ENCODE measurements at regions not wholly inside any gene's neighbourhood (a gene's known extent, or its start where the extent isn't known, plus 50 kb on each side); places are given as distances from the start of the nearest gene placed in this dataset.

- DNase-seq: no peak
These were observed 205.0 kb upstream of the DAPK1 start for GRCh38 chr9:87292449-87293191.

- no peak for DNase-seq
These were observed 203.5 kb upstream of the DAPK1 start for GRCh38 chr9:87294126-87294525.

DNA sequence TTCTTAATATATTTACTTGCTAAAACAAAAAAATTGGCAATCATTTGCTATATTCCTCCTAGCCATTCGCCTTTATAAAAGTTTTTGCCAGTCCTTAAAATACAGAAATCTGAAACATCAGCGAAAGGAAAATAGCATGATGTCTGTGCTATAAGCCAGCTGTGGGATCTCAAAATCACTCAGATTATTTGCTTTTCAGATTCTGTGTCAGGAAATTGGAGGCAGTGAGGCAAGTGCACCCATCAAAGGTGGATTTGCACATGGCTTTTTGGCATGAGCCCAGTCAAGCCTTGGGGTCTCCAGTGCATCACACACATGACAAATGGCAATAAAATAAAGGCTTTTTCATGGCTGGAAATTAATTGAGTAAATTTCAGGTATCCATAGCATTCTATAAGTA, 196.8 kb upstream of the DAPK1 start:
- no peak for DNase-seq

DNA sequence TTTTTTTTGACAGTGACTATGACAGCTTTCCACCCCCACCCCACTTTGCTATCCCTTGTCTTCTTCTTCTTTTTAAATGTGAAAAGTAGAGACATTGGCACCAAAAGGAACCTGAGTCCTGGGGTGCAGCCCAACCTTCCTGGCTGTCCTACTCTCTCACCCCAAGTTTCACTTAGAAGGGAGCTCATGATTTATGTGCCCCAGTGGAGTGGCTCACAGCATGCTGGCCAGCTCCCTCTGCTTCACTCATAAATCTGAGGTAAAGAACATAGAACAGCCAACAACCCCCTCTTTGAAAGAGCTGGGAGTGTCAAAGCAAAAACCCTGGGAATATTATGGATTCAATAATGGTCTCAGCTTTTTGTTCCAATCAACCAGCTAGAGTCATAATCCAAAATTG, 196.3 kb upstream of the DAPK1 start:
- DNase-seq: no peak

DNA sequence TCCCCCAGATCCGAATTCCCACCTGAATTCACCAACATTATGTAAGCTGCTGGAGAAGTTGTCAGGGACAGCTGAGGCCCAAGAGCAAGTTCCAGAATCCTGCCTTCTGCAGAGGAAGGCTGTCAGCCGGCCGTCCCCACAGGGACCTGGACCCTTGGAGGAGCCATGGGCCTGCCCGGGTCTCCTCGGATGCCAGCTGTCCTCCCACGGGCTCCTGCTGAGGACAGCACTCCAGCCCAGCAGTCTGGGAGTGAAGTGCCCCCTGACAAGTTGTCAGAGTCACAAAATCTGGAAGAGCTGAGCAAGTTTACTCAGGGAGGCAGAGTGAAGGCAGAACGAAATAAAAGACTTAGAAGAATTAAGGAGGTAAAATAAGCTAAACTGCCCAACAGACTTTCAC, 192.5 kb upstream of the DAPK1 start:
- no peak for DNase-seq

- no peak for DNase-seq
These were observed 191.7 kb upstream of the DAPK1 start for GRCh38 chr9:87306006-87306405.

GRCh38 chr9:87307848-87308247, 189.8 kb upstream of the DAPK1 start:
- DNase-seq: no peak

DNA sequence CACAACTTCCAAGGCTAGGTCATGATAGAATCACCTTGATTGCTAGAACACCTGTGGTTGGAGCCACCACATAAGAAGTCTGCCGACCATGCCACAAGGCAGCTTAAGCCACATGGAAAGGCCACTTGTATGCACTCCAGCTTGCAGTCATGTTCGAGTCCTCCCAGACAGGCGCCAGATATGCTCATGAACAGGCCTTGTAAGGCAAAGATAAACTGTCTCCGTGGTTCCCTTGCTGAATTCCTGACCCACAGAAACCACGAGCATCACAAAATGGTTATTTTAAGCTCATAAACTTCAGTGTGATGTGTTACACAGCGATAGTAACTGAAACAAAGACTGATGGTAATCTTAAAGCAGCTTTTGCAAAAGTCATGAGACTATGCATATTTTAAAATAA, 188.4 kb upstream of the DAPK1 start:
- DNase-seq: no peak

DNA sequence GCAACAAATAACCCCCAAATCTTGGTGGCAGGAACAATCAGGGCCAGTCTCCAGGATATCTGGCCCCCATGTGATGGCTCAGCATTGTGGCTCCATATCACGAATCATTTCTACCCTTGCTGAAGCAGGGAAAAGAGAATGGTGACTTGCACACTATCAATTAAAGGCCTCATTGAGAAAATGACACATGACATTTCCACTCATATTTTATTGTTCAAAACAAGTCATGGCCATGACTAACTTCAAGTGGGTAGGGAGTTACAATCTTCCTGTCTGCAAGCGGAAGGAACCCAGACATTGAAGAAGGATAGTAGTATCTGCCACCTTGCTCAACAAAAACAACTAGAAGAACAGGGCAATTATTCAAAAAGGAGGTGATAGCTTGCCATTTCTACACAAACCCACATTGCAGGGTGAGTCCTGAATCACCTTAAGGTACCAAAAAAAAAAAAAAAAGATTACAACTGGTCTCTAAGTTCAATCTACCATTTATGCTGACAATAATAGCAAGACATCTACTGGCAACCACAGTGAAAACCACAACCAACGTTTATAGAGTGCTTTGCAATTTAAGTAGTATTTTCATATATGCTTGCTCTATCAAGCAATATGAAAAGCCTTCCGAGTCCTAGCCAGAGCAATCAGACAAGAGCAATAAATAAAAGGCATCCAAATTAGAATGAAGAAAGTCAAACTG, 186.7 kb upstream of the DAPK1 start:
- peak; percentile 6 for DNase-seq

DNA sequence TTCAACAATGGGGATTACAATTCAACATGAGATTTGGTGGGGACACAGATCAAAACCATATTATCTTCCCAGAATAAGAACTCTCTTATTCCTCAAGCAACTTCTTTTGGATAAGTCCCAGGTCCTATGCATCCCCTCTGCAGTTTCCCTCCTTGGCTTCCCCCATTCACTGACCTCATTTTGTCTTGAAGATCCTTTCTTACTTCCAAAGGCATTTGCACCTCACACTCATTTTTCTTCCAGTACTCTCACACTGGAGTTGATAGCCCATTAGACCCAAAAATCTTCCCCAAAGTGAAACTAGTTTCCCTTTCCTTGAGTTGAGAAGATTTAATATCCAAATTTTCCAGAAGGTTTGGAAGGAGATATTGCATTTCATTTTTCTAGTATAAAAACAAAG, 178.0 kb upstream of the DAPK1 start:
- no peak for DNase-seq

DNA sequence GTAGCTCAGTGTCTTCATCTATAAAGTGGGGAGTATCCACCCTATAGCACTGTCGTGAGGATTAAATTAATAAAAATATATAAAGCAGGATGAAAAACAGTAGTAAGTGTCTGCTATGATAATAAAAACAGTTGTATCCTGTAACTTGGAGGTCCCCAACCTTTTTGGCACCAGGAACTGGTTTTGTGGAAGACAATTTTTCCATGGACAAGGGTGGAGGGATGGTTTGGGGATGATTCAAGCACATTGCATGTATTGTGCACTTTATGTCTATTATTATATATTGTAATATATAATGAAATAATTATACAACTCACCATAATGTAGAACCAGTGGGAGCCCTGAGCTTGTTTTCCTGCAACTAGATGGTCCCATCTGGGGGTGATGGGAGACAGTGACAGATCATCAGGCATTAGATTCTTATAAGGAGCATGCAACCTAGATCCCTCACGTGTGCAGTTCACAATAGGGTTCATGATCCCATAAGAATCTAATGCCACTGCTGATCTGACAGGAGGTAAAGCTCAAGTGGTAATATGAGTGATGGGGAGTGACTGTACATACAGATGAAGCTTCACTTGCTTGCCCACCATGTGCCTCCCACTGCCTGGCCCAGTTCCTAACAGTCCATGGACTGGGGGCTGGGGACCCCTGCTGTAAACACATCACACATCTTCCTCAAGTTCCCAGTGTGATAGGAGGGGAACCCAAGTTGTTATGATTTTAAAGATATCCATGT, 177.4 kb upstream of the DAPK1 start:
- DNase-seq: no peak

DNA sequence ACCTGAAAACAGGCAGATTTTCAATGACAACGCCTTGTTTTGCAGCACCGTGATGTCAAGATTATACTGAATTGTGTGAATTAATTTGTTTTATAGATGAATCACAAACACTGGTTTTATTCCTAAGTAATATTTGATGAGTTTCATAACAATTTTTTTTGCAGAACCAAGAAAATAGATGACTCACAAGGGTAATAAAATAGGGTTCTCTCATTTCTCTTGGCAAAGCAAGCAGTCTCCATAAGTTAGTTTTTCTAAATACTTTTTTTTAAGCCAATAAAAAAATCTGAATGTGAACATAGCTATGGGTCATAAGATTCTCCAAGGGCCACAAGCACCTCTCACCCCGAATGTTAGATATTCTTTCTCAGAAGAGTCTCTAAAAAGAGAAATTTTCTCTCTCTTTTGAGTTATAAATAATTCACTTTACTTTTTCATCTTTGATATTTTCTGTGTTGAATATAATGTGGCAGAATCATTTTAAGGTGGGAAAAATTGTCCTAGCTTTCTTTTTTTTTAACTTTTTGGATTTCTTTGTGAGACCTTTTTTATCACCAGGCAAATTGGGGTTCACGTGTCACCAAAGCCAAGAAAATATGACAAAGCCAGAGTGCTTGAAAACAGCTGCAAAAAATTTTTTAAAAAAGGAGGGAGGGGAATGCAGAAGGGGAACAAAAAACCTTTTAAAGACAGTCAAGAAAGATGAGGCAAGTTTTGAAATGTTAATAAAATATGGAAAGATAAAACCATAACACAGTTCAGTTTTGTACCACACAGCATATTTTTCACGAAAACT, 174.6 kb upstream of the DAPK1 start:
- no peak for DNase-seq

DNA sequence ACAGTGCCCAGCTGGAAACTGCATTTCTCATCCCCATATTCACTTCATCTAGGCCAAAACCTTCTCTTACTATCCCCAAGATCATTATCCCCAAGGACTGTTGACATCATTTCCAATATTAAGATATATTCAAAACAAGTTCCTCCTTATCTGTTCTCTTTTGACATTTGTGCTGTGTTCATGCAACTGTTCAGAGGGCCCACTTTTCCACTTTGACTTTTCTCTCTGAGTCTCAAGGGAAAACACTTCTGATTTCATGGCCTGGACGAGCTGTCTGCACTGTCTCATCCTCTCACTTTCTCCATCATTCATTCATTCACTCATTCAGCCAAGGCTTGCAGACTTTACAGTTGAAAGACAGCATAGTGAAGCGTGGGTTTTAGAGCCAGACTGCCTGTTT, 173.7 kb upstream of the DAPK1 start:
- DNase-seq: no peak

DNA sequence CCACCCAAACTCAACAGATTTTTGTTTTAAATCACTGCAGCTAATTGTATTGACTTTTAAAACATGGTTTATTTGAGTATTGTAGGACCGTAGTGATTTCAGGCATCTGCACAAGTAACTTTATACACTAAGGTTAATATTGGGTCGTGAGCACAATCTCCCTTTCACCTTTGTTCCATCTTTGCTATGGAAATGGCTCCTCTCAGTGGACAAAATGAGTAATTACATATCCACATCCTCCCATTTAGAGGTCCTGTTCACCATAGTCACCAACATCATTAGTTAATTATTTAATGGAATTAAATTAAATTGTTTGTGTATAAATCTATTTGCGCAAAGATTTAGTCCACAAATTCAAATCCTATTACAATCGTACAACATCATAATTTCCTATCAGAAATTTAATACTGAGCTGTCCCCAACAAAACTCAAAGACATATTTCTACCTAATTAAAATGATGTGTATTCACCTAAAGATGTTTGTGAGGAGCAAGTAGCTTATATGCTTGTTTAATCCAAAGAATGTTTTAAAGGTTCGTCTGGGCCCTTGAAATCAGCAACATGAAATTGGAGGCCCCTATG, 173.0 kb upstream of the DAPK1 start:
- DNase-seq: peak; percentile 54

DNA sequence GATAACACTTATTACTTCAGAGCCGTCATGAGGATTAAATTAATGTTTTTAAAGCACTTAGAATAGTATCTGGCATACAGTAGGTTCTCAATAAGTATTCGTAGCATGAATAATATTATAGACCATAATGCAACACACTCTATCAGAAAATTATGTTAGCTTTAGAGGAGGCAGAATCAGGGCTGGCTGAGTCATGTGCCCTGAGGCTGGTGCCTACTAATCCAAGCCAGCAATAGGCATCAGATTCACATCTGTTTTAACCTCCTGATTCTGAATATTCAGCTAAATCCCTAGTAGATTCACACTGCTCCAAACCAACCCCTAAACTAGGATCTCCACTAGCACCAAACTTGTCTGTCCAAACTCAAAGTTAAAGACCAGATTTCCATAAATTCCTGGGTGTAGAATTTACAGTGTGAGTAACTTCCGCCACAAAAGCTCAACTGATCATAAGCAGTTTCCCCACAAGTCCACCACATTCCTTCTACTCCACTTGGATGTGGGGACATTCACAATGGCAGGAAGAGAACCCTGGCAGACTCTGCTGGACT, 170.0 kb upstream of the DAPK1 start:
- DNase-seq: no peak

DNA sequence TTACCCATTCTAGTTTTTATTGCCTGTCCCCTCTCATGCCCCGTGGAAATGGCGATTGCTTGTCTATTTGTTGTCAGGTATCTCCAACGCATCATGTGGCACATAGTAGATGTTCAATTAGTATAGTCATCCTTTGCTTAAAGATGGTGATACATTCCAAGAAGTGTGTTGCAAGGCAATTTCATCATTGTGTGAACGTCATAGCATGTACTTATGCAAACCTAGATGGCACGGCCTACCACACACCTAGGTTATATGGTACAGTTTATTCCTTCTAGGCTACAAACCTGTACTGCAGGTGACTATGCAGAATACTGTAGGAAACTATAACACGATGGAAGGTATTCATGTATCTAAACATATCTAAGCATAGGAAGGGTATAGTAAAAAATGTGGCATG, 163.9 kb upstream of the DAPK1 start:
- DNase-seq: no peak

GRCh38 chr9:87334366-87334765, 163.3 kb upstream of the DAPK1 start:
- DNase-seq: no peak

GRCh38 chr9:87336407-87336806, 161.3 kb upstream of the DAPK1 start:
- DNase-seq: no peak

DNA sequence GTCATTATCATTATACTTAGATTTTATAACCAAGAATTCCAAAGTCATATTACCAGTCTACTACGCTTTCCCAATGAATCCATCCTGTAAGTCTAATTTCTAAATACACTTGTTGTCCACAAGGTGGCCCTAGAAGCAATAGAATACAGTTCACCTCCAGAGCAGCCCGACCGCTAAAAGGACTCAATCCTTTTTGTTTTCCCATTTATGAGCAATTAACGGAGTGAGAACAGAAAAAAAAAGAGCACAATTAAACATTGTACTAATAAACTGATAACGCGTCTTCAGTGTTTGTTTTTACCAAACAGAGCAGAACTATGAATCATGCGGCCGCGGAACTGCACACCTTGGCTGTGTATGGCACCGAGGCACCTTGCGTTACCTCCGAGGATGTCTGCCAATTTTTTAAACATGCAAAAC, 160.7 kb upstream of the DAPK1 start:
- peak; percentile 49 for DNase-seq

DNA sequence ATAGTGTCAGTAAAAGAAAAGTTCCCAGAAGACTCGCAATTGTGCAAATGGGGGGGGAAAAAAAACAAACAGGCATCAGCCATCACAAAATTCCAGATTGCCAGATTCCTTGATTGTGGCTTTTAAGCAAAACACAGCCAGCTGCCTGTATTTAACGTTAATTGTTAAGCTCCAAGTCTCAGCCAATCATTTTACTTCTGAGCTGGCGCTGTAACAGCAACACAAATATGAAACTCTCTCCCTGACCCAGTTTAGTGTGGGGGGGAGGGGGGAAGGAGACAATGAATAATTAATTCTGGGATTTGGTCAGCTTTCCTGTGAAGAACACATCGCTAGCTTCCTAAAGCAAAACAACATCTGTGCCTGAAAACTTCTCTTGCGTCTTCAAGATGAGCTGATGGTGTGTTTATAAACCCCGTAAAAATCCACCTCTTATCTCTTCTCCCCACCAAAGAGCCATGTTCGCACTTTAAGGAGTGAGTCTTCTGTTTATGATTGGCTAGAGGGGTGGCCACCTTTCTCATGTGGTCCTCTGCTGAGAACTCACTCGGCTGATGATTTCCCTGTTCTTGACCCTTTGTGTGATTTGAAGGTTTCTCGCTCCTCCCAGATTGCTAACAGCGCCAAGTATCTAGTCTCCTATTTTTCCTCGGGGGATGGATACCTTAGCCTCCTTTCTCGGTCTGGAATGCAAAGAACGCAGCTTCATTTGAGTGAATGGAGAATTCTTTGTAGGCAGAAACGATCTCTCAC, 160.2 kb upstream of the DAPK1 start:
- DNase-seq: peak; percentile 1

GRCh38 chr9:87338088-87338989, 159.3 kb upstream of the DAPK1 start:
- no peak for DNase-seq
